Testis (tissue), 2 donors: ENCODE measurements at regions not wholly inside any gene's neighbourhood (a gene's known extent, or its start where the extent isn't known, plus 50 kb on each side); places are given as distances from the start of the nearest gene placed in this dataset.

Experiments used
- POLR2A ChIP-seq: fragments of 450-650 bp; IDR thresholded peaks from one replicate; pipeline ENCODE4 v1.6.1; 2017; ENCODE audit warnings: antibody characterized with exemption, mild to moderate bottlenecking, moderate library complexity
- TF ChIP-seq, protein P1 (sequence below), 3 experiments: fragments of 450-650 bp in 2 of 3; fragments of 200-600 bp in 1 of 3; sonication (generic) in 1 of 3; IDR thresholded peaks; one replicate each; pipeline ENCODE4 v1.5.1; 2016 to 2019; ENCODE audit warnings: antibody characterized with exemption in 3 of 3, mild to moderate bottlenecking in 2 of 3, moderate library complexity in 1 of 3

DNA sequence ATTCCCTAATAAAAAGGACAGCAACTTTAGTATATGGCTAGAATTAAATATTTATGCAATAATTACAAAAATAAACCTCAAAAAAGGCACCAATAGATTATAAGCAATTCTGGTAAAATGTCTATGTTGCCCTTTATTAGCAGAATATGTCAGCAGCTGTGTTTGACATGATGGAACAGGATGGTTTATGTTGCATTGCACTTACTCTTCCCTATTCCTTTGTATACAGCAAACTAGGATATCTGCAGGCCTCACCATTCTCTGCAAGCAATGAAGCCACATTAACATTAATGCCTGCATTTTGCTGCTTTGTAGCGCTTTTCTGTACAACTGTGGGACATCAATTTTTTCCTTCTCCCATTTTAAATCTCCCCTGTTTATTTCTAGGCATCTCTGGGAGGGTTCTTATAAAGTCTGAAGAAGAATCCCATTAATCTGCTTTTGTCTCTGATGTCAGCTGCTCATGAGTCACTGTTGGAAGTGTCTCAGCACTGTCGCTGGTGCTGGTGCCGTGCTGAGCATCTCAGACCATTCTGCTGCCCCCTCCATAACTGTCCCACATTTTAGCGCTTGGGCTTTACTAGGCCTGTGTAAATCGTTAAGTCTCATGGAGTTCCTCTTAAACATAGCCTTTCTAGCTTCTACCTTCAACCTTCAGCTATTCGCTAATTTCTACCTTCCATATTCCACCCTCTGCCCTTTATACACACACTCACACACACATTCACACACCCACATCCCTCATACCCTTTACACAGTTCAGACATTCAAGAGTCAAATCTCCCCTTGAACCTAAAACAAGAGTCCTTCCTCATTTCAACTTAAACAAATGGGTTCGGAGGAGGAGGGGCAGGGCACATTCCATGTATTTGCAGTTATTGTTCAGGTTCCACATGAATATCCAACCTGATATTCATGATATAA is 64.4 kb upstream of the TRHDE start:
- no peak for TF ChIP-seq POLR2A
- TF ChIP-seq, protein P1, sequence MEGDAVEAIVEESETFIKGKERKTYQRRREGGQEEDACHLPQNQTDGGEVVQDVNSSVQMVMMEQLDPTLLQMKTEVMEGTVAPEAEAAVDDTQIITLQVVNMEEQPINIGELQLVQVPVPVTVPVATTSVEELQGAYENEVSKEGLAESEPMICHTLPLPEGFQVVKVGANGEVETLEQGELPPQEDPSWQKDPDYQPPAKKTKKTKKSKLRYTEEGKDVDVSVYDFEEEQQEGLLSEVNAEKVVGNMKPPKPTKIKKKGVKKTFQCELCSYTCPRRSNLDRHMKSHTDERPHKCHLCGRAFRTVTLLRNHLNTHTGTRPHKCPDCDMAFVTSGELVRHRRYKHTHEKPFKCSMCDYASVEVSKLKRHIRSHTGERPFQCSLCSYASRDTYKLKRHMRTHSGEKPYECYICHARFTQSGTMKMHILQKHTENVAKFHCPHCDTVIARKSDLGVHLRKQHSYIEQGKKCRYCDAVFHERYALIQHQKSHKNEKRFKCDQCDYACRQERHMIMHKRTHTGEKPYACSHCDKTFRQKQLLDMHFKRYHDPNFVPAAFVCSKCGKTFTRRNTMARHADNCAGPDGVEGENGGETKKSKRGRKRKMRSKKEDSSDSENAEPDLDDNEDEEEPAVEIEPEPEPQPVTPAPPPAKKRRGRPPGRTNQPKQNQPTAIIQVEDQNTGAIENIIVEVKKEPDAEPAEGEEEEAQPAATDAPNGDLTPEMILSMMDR (IDR thresholded peaks at IDR 0.05), result no peak
